Neural cell (in vitro differentiated cells): ENCODE measurements at regions not wholly inside any gene's neighbourhood (a gene's known extent, or its start where the extent isn't known, plus 50 kb on each side); places are given as distances from the start of the nearest gene placed in this dataset.

Source experiments
- H2AFZ ChIP-seq: fragments of 200-600, 300-800 bp; sonication (generic), shearing (Covaris generic); 2 replicates; pipeline ENCODE4 v1.6.0; 2014; ENCODE audit warnings: low read depth, mild to moderate bottlenecking, antibody characterized with exemption, low read length, moderate library complexity
- H3F3A ChIP-seq: fragments of 200-600 bp; shearing (Covaris generic); 2 replicates; pipeline ENCODE4 v1.6.1; 2016; ENCODE audit warnings: mild to moderate bottlenecking, moderate library complexity, mixed read lengths, antibody characterized with exemption, low read length; ENCODE audit not compliant: insufficient read depth, poor library complexity, severe bottlenecking
- H3K27ac ChIP-seq: fragments of 200-600, 300-800 bp; sonication (generic), shearing (Covaris generic); 2 replicates; pipeline ENCODE4 v1.5.1; 2014; ENCODE audit warnings: mild to moderate bottlenecking, low read length, moderate library complexity
- H3K27me3 ChIP-seq: fragments of 300-800, 200-600 bp; sonication (generic), shearing (Covaris generic); 2 replicates; pipeline ENCODE4 v1.6.0; 2014; ENCODE audit warnings: mild to moderate bottlenecking, low read depth, low read length, moderate library complexity; ENCODE audit not compliant: insufficient read depth
- H3K36me3 ChIP-seq: fragments of 300-800, 200-600 bp; sonication (generic), shearing (Covaris generic); 2 replicates; pipeline ENCODE4 v1.5.1; 2014; ENCODE audit warnings: mild to moderate bottlenecking, antibody characterized with exemption, low read length, moderate library complexity; ENCODE audit not compliant: insufficient read depth
- H3K4me2 ChIP-seq: fragments of 300-800, 200-600 bp; sonication (generic), shearing (Covaris generic); 2 replicates; pipeline ENCODE4 v1.6.0; 2014; ENCODE audit warnings: mild to moderate bottlenecking, low read length
- H3K4me3 ChIP-seq: fragments of 300-800, 200-600 bp; sonication (generic), shearing (Covaris generic); 2 replicates; pipeline ENCODE4 v1.5.1; 2014; ENCODE audit warnings: mild to moderate bottlenecking, low read length, moderate library complexity
- H3K79me2 ChIP-seq: fragments of 200-600 bp; shearing (Covaris generic); replicated peaks from 2 replicates; pipeline ENCODE4 v1.6.0; 2014; ENCODE audit warnings: mild to moderate bottlenecking, low read length, moderate library complexity; ENCODE audit not compliant: insufficient read depth
- H3K9ac ChIP-seq: fragments of 300-800, 200-600 bp; sonication (generic), shearing (Covaris generic); 2 replicates; pipeline ENCODE4 v1.6.1; 2016; ENCODE audit warnings: mild to moderate bottlenecking, low read length, mixed read lengths
- H3K9me2 ChIP-seq: fragments of 200-600 bp; shearing (Covaris generic); 2 replicates; pipeline ENCODE4 v1.6.1; 2016; ENCODE audit warnings: mild to moderate bottlenecking, low read length, mixed read lengths; ENCODE audit not compliant: insufficient read depth
- H3K9me3 ChIP-seq: fragments of 200-600, 300-800 bp; sonication (generic), shearing (Covaris generic); 2 replicates; pipeline ENCODE4 v1.6.1; 2016; ENCODE audit warnings: mild to moderate bottlenecking, mixed run types, low read length, moderate library complexity, mixed read lengths
- H4K20me1 ChIP-seq: fragments of 200-600 bp; shearing (Covaris generic); 2 replicates; pipeline ENCODE4 v1.6.1; 2016; ENCODE audit warnings: mild to moderate bottlenecking, mixed run types; ENCODE audit not compliant: insufficient read depth
- EP300 ChIP-seq: fragments of 450-650 bp; conservative IDR thresholded peaks from 2 replicates; pipeline ENCODE4 v1.6.1; 2014; ENCODE audit warnings: antibody characterized with exemption, mild to moderate bottlenecking, moderate library complexity; ENCODE audit not compliant: poor library complexity, severe bottlenecking
- EZH2 ChIP-seq: fragments of 200-600, 300-800 bp; shearing (Covaris generic), sonication (generic); IDR thresholded peaks from 2 replicates; pipeline ENCODE4 v1.6.1; 2014; ENCODE audit warnings: antibody characterized with exemption, low read length, borderline replicate concordance, mild to moderate bottlenecking; ENCODE audit not compliant: insufficient read depth, poor library complexity, severe bottlenecking
- MXI1 ChIP-seq: fragments of 450-650 bp; conservative IDR thresholded peaks from 2 replicates; pipeline ENCODE4 v1.6.1; 2014; ENCODE audit warnings: antibody characterized with exemption, mild to moderate bottlenecking; ENCODE audit not compliant: poor library complexity, severe bottlenecking
- POLR2AphosphoS5 ChIP-seq: IDR thresholded peaks from 2 replicates; pipeline ENCODE4 v1.6.1; 2012
- RAD21 ChIP-seq: fragments of 450-650 bp; conservative IDR thresholded peaks from 2 replicates; pipeline ENCODE4 v1.6.1; 2014; ENCODE audit warnings: antibody characterized with exemption, mild to moderate bottlenecking, moderate library complexity
- REST ChIP-seq: IDR thresholded peaks from 2 replicates; pipeline ENCODE4 v1.6.1; 2012; ENCODE audit warnings: borderline replicate concordance
- SMC3 ChIP-seq: fragments of 450-650 bp; conservative IDR thresholded peaks from 2 replicates; pipeline ENCODE4 v1.6.1; 2014; ENCODE audit warnings: antibody characterized with exemption, mild to moderate bottlenecking, moderate library complexity; ENCODE audit not compliant: poor library complexity
- TAF1 ChIP-seq: IDR thresholded peaks from 2 replicates; pipeline ENCODE4 v1.6.1; 2012; ENCODE audit warnings: low read depth
- TF ChIP-seq, protein P1 (sequence below): fragments of 450-650 bp; IDR thresholded peaks from 2 replicates; pipeline ENCODE4 v1.5.1; 2014; ENCODE audit warnings: antibody characterized with exemption, mild to moderate bottlenecking, moderate library complexity; ENCODE audit not compliant: poor library complexity, severe bottlenecking

DNA sequence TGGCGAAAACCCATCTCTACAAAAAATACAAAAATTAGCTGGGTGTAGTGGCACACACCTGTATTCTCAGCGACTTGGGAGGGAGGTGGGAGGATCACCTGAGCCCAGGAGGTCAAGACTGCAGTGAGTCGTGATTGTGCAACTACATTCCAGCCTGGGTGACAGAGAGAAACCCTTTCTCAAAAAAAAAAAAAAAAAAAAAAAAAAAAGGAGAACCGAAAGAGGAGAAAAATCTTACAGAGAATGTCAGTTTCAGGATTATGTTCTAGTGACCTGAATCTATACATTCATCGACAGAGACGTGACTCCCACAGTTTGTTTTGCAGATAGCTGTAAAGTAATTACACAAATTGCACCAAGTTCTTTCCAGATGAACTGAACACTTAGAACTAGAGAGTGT lies 187.8 kb downstream of the FTCDNL1 start:
- Histone ChIP-seq H3K79me2 (no peaks in the 10 kb centered on the region), H3K4me2 (no peak overlapping the region), H3K27me3 (no peaks in the 10 kb centered on the region), H3K9ac (no peak overlapping the region), H3K4me3 (no peak overlapping the region), H3K9me2 (no peaks in the 10 kb centered on the region), H3K36me3 (no peaks in the 10 kb centered on the region), H3K27ac (no peak overlapping the region), H2AFZ (no peak overlapping the region), H4K20me1 (no peaks in the 10 kb centered on the region), H3F3A (no peaks in the 10 kb centered on the region), H3K9me3 (no peaks in the 10 kb centered on the region)
- TF ChIP-seq SMC3 (no peak), MXI1 (no peak), TAF1 (no peak), EZH2 (no peak), EP300 (no peak), POLR2AphosphoS5 (no peak), RAD21 (no peak)
- TF ChIP-seq, protein P1, sequence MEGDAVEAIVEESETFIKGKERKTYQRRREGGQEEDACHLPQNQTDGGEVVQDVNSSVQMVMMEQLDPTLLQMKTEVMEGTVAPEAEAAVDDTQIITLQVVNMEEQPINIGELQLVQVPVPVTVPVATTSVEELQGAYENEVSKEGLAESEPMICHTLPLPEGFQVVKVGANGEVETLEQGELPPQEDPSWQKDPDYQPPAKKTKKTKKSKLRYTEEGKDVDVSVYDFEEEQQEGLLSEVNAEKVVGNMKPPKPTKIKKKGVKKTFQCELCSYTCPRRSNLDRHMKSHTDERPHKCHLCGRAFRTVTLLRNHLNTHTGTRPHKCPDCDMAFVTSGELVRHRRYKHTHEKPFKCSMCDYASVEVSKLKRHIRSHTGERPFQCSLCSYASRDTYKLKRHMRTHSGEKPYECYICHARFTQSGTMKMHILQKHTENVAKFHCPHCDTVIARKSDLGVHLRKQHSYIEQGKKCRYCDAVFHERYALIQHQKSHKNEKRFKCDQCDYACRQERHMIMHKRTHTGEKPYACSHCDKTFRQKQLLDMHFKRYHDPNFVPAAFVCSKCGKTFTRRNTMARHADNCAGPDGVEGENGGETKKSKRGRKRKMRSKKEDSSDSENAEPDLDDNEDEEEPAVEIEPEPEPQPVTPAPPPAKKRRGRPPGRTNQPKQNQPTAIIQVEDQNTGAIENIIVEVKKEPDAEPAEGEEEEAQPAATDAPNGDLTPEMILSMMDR, result no peak

- H3K9me2 ChIP-seq, result no peaks in the 10 kb centered on the region
- no peaks in the 10 kb centered on the region for H3K27me3 ChIP-seq
- H3K9me3 ChIP-seq, result no peaks in the 10 kb centered on the region
- H3K9ac ChIP-seq, result no peak overlapping the region
- H3K79me2 ChIP-seq, result no peaks in the 10 kb centered on the region
- no peak overlapping the region for H2AFZ ChIP-seq
- TF ChIP-seq EP300 (no peak), MXI1 (no peak), RAD21 (no peak), TAF1 (no peak), POLR2AphosphoS5 (no peak), REST (no peak), EZH2 (no peak), SMC3 (no peak)
- TF ChIP-seq, protein P1, result no peak
- no peak overlapping the region for H3K4me3 ChIP-seq
- no peaks in the 10 kb centered on the region for H4K20me1 ChIP-seq
- H3K36me3 ChIP-seq, result no peaks in the 10 kb centered on the region
- H3K27ac ChIP-seq, result no peak overlapping the region
- no peak overlapping the region for H3K4me2 ChIP-seq
- H3F3A ChIP-seq, result no peaks in the 10 kb centered on the region
Observed at GRCh38 chr2:199662255-199662654, 188.7 kb downstream of the FTCDNL1 start.
